GM04503 (cell line): ENCODE measurements at regions not wholly inside any gene's neighbourhood (a gene's known extent, or its start where the extent isn't known, plus 50 kb on each side); places are given as distances from the start of the nearest gene placed in this dataset.

Experiments used
- DNase-seq: peaks from one replicate; pipeline ENCODE4 v3.0.0-alpha.2; 2012; ENCODE audit warnings: low read depth

DNA sequence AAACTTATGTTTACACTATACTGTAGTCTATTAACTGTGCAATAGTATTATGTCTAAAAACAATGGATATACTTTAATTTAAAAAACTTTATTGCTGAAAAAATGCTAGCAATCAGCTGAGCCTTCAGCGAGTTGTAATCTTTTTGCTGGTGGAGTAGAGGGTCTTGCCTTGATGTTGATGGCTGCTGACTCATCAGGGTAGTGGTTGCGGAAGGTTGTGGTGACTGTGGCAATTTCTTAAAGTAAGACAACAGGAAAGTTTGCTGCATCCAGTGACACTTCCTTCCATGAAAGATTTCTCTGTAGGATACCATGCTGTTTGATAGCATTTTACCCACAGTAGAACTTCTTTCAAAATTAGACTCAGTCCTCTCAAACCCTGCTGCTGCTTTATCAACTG lies 234.7 kb upstream of the CSF3R start:
- DNase-seq = no peak

DNA sequence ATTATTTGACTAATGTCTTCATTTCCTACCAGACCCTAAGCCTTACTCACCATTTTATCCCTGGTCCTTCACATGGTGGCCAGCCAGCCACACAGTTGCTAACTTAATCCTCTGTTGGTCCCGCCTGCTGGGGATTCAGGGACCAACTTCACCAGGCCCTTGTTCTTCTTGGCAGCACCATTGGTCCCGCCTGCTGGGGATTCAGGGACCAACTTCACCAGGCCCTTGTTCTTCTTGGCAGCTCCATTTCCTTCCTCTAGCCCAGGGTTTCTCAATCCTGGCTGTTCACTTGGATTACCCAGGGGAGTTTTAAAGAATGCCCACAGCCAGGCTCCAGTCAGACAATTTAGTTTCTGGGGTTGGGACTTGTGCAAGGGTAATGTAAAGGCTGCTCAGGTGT lies 233.1 kb upstream of the CSF3R start:
- DNase-seq = no peak

DNA sequence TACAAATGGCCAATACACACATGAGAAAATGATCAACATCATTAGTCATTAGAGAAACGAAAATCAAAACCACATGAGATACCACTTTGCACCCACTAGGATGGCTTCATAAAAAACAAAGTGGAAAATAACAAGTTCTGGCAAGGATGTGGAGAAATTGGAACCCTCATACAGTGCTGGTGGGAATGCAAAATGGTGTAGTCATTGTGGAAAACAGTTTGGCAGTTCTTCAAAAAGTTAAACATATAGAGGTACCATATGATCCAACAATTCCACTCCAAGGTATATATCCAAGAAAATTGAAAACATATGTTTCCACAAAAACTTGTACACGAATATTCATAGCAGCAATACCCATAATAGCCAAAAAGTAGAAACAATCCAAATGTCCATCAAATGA lies 231.6 kb upstream of the CSF3R start:
- DNase-seq = no peak

DNA sequence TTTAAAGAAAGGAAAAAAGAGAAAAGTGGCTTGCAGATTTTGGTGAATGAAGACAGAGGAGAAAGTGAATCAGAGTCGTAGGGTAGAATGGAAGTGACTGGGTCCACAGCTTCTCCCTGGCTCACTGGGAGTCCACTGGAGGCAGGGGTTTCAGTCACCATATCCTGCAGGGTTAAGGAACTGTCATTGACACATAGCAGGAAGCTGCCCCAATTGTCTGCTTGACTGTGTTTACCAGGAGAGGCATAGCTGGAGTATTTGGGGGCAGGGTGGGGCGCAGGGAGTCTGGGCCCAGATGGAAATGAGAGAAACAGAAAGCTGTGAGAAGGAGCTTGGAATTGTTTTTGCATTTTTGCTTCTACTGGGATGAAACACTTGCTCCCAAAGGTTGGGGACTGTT lies 228.8 kb upstream of the CSF3R start:
- no peak for DNase-seq

DNA sequence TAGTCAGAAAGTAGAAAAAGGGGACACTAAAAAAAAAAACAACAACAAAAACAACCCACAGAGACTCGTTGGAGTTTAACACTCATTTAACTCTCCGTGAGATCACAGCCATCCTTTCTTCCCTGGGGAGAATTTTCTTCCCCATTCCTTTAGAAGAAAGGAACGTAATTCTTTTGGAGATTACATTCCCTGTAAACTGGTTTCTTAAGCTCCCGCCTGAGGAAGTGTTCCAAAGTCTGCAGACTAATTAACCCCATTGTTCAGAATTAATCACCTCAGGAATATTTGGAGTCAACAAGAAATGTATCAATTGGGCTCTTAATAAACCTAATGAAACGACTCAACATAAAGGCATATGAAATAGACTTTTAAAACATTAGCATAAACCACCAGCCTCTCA lies 228.2 kb upstream of the CSF3R start:
- no peak for DNase-seq

DNA sequence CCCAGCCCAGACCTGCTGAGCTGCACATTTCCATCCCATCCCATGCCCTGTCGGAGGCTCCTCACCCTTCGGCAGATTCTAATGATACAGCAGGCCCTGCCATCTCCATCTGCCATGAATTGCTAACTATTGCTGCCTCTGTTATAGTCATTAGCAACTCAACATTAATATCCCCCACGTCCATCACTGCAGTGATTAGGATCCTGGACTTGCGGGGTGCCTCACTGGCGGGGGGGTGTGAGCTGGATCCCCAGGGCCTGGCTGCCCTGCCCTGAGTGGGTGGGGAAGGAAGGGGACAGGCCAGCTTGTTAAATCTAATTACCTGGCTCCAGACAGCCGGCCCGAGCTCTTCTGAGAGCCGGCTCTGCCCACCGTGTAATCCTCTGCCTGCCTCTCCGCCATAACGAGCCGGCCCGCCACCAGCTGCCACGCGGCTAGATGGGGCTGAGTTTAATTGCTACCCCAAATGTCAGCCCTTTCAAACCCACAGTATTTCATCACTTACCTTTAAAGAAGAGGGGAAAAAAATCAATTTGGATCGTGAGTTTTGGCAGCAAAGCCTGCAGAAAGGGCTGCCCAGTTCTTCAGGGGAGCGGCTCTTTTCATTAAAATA lies 227.3 kb upstream of the CSF3R start:
- no peak for DNase-seq

DNA sequence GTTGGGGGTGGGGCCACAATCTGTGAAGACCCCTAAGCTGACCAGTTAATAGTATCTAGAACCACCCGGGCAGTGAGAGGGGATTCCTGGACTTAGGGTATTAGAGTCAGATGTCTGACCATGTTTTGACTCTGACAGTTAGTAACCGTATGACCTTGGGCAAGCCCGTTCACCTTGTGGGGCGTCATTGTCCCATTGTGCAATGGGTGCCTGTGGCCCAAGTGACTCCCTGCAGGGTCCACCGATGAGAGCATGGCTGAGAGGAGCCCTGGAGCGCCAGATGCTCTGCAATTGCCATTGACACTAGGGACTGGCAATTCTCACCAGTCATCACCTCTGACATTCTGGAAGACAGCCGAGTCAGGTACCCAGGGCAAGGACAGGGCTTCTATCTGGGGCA lies 225.9 kb upstream of the CSF3R start:
- DNase-seq = no peak

DNA sequence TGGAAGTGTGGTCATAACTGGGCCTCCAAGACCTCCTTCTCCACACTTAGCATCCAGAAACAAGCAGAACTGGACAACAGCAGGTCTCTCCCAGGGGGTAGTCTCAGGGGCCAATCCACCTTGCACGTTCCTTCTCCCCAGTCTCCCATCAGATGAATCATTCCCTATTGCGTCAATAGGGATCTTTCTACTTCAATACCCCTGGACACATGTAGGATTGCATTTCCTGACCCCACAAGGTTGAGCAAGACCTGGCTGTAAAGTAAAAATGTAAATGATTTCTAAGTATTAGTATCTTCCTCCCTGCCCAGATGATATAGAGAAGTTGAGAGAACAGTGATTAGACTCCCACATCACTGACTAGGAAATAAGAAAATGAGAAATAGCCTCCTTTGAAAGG lies 224.5 kb upstream of the CSF3R start:
- DNase-seq = no peak

DNA sequence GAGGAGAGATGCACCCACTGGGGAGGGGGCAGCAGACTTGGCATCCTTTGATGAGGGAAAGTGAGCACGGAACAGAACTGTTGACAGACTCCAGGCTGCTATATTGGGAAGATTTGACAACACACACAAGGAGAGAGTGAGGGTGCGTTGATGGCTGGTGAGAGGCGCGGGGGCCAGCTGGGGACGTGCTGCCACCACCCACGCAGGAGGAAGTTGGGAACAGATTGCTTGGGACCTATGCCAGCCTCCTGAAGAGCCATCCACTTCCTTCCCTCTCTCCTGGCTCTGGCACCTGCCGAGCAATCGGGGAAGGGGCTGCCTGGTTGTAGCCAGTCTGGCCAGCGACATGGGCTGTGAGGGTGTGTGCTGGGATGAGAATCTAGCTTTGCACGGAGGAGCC lies 223.7 kb upstream of the CSF3R start:
- DNase-seq = no peak

DNA sequence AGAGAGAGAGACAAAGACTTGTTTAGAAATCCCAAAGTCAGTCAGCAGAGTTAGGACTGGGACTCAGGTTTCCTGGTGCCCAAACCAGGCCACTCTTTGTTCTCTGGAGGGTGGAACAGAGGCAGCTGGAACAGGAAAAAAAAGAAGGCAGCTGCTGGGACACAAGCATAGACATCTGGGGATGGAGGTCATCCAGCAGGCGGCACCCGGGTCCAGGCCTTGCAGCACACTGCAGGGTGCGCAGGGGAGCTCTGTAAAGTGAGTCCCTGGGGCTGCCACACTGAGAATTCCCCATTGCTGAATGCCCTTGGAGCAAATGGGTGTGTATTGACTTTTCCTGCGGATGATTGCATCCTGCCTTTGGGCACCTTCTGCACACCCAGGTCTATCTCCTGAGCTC lies 222.9 kb upstream of the CSF3R start:
- no peak for DNase-seq

DNA sequence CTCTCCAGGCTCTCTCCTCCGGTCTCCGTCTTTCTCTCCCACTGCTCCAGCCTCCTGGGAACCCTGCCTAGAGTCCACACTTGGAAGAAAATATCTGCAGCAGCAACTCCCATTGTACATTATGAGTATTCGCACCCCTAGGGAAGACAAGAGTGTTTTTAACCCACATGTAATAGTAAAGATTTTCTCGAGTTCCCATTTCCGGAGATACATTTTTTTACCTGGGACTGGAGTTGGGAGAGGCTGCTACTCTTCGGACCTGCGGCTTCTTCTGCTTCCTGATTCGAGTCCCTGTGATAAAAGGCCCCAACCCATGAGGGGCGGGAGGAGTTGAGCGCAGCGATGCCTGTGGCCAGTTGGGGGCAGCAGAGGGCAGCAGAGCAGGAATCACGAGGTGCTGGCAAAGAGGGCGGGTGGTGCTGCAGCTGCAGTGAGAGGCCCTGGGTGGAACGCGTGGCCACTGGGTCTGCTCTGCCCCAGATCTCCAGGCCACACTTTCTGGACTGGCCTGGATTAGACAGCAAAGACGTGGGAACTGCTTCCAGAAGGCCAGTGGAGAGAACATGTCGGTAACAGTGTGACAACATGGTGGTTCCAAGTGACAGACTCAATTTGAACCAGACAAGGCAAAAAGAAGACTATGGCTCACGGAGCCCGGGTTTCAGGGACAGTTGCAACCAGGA lies 221.0 kb upstream of the CSF3R start:
- no peak for DNase-seq

DNA sequence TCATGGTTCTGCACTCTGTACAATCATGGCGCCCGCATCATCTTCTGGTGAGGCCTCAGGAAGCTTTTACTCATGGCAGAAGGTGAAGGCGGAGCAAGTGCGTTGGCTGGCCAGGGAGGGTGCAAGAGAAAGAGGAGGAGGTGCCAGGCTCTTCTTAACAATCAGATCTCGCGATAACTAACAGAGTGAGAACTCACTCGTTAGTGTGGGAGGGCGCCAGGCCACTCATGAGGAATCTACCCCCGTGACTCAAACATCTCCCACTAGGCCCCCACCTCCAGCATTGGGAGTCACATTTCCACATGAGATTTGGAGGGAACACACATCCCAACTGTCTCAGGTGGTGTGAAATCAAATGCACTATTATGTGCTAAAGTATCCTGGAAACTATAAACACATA lies 220.2 kb upstream of the CSF3R start:
- no peak for DNase-seq

DNA sequence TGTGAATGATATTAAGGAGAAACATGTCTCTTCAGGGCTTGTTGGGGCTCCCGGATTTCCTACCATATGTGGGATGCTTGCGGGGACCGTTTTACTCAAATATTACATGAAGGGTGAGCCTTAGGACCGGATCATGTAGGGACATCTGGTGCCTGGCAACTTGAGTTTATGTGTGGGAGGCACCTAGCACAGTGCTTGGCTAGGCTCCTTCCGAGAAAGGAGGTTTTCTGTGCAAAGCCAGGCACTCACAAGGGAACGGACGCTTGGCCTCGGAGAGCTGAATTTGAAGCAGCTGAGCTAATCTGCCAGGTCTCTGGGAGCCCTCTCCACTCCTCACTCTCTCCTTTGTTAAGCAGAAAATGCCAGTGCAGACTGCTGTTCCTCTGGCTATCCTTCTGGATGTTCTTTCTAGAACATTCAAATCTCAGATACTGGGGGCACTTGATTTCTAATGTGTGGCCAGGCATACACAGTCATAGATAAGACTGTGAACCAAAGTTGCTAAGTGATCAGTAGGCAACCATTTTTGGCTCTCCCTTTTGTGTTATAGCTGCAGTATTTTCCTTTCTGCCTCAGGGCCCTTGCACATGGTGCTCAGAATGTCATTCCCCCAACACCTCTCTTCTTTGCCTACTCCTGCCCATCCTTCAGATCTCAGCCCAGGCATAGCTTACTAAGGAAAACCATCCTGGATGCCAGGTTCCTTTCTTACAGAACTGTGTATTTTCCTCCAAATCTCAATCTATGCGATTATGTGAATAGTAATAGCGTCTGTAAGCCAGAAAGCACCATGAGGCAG lies 216.6 kb upstream of the CSF3R start:
- DNase-seq = no peak

DNA sequence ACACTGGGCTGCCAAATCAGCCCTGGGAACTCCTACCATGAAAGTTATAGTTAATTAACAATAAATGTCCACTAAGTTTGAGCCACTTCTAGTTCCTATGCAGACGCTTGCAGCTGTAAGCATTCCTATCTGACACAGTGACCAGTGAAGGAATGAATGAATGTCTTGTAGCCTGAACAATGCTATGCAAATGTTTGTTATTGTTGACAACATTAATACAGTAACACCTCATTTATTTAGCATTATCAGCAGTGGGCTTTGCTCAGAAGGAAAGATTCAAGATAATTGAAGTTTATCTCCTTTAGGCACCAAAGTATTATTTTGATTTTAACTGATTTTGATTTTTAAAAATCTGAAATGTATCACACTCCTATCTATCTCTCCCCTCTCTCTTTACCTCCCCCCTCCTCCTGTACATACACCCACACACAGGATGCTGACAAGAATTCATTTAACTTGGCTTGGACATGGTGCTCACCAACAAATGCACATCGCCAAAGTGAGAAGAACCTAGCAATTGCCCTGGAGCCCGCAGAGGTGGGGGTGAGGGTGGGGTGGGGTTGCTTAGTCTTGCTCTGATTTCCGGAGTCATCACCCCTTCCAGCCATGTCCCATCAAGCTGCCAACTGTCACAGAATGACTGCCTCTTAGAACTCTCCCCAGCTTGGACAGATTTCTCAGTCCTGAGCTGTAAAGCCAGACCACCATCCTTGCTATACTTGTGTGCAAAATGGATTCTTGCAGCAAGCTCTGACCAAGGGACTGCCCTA lies 215.3 kb upstream of the CSF3R start:
- DNase-seq = no peak

DNA sequence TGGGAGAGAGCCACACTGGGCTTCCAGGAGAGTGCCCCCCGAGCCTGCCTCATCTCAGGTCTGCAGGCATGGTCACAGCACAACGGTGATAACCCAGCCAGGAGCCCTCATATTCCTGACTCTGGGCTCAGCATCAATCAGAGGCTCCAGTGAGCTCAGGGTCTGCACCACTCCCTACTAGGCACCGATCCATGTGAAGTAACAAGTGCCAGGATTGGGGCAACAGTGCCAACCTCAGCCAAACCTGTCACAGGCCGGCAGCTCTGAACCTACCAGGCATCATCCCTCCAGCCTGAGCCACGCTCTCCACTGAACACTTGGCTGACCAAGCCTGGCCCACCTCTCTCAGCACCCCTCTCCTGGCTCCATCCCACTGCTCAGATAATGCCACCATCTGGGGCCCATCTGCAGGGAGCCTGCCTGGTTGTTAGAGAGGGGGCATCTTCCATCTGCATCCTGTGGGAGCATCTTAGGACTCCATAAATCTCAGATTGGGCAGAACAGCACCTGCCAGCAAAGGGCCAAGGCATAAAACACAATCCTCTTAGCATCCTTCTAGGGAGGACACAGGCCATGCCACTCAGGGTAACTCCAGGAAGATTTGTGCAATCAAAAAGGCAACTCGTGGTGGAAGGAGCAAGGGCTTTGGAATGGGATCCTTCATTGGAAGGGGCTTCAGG lies 213.7 kb upstream of the CSF3R start:
- no peak for DNase-seq

DNA sequence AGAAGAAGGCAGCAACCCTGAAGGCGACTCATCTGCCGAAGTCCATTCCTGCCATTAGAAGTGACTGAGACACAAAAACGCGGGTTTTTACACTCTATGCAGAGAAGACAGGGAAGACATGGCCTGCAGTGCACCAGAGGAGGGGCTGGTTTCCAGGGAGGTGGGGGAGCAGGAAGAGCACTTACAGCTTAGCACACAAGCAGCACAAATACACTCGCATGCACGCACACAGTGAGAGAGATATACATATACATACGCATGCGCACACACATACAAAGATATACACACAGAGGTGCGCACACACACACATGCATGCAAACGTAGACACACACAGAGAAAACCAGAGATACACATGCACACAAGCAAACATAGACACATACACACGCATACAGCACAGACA lies 210.9 kb upstream of the CSF3R start:
- DNase-seq = no peak

DNA sequence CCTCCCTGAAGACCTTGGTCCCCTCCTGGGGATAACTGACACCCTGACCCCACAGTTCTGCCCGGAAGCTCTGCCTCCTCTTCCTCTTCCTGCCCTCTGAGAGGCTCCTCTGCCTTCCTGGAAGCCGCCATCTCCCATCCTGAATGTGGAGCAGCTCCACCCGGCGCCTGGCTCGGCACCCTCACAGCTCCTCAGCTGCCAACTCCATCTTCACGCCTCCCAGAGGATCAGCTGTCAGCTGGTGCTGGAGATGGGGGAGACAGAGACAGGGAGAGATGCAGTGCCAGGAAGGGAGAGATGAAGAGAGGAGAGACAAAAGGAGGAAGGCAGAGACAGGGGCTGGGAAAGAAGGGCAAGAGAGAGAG lies 210.4 kb upstream of the CSF3R start:
- DNase-seq = no peak

DNA sequence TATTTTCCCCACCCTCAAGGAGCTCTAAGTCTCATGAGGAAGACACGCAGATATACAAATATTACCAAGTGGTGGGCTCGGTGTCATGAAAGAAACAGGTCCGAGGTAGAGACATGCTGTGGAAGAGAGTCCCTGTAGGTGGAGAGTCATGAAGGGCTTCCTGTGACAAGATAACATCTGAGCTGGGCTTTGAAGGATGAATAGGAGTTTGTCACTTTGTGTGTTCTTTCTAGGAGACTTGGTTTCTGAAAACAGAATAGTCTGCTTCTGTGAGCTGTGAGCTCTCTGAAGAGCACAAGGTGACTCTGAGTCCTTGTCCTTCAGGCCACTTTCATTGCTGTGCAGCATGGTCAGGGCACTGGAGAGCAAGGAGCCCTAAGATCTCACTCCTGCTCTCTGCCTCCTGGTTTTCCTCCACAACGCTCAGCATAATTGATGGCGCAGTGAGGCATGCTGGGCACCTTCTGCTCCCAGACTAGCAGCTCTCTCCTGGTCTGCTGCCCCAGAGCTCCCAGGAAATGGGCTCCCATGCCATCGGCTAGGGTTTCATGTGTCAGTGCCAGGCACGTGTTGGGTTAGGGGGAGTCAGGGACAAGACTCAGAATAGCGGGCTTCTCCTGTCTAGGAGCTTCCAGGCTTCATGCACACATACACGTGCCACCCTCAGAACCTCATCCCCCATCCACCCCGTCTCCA lies 209.9 kb upstream of the CSF3R start:
- no peak for DNase-seq

DNA sequence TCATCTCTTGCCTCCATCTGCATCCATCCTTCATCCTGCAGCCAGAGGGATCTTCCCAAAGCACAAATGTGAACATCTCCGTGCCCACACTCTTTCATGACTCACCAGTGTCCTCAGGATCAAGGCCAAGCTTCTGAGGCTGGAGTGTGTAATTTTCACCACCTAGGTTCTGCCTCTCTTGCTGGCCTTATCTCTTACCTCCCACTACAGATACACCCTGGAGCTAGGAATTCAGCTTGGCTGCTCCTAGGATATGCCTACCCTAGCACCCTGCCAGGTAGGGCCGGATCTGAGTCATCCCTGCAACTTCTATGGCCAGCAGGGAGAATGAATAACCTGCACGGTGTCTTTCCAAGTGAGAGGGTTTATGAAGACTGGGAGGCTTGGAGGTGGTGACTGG lies 208.7 kb upstream of the CSF3R start:
- DNase-seq = no peak

DNA sequence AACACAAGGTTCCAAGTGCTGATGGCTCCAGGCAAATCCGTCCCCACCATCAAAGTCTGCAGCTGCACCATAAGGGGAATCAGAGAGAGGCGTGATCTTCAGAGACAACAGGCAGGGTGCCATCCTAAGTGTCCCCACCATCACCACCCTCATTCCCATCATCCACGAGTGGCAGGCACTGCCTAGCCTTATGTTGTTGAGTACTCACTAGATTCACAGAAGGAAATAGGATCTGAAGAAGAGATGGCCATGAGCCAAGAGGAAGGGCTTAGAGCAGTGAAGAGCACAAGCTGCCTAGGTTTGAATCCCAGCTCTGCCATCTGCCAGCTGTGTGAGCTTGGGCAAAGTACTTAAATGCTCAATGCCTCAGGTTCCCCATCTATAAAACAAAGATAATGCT lies 207.3 kb upstream of the CSF3R start:
- DNase-seq = no peak

DNA sequence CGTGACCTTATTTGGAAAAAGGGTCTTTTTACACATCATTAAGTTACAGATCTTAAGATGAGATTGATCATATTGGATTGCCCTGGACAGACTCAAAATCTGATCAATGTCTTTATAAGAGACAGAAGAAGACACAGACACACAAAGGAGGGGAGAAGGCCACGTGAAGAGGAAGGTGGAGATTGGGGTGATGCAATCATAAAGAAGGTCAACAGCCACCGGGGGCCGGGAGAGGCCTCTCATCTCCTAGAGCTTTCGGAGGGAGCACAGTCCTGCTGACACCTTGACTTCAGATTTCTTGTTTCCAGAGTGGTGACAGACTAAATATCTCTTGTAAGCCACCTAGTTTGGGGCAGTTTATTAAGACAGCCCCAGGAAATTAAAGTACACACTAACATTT lies 204.6 kb upstream of the CSF3R start:
- DNase-seq = no peak
